HG03469 (cell line): ENCODE measurements at regions not wholly inside any gene's neighbourhood (a gene's known extent, or its start where the extent isn't known, plus 50 kb on each side); places are given as distances from the start of the nearest gene placed in this dataset.

Experiments
- ATAC-seq: cut with Tn5 transposase; IDR thresholded peaks from one replicate; pipeline ENCODE4 v1.9.1; 2021; ENCODE audit warnings: mild to moderate bottlenecking, moderate library complexity, moderate number of reproducible peaks; ENCODE audit not compliant: unreplicated experiment

GRCh38 chr3:197352382-197352781 is 54.0 kb upstream of the DLG1 start:
- no peak for ATAC-seq

- ATAC-seq, result no peak
Measured at GRCh38 chr3:197350446-197350845, 52.0 kb upstream of the DLG1 start.

GRCh38 chr3:197349368-197349767 is 51.0 kb upstream of the DLG1 start:
- ATAC-seq, result no peak
